ENCODE measurements at regions not wholly inside any gene's neighbourhood (a gene's known extent, or its start where the extent isn't known, plus 50 kb on each side); places are given as distances from the start of the nearest gene placed in this dataset.

GRCh38 chrX:39507034-39507433, 590.7 kb downstream of the BCOR start:
- ChIA-PET CTCF (interaction anchor here (0.6 kb wide), 1 partner anchor 787 kb away, joined by 4 read pairs; no protein-coding TSS in a partner anchor), POLR2A (no interaction called here)
- Histone ChIP-seq H3K4me3 (ENCODE audit: low read depth, low read length) (no peak overlapping the region), H3K27ac (ENCODE audit: extremely low read depth, low read depth, low read length) (no peak overlapping the region), H3K36me3 (ENCODE audit: control insufficient read depth in 2 of 2, insufficient read depth in 1 of 2, low read length in 2 of 2) (no peaks in the 10 kb centered on the region), H3K9me3 (ENCODE audit: control insufficient read depth, insufficient read depth, low read depth, low read length) (no peaks in the 10 kb centered on the region; the same call in 1 of the 2 replicates), H3K4me1 (ENCODE audit: control insufficient read depth, insufficient read depth, low read length) (no peaks in the 10 kb centered on the region)
- TF ChIP-seq ZNF274 (IDR thresholded peaks at IDR 0.05; ENCODE audit: low read length) (no peak), ZNF274 (tag by site-specific recombination; IDR thresholded peaks at IDR 0.05; ENCODE audit: borderline replicate concordance) (no peak), ZNF791 (tag by site-specific recombination; IDR thresholded peaks at IDR 0.05) (no peak), ZNF324 (tag by site-specific recombination; IDR thresholded peaks at IDR 0.05) (no peak), ZNF341 (tag by site-specific recombination; IDR thresholded peaks at IDR 0.05; ENCODE audit: low read depth) (no peak), ZNF623 (tag by site-specific recombination; IDR thresholded peaks at IDR 0.05) (no peak), EGR2 (tag by site-specific recombination; IDR thresholded peaks at IDR 0.05; ENCODE audit: low read depth) (no peak), ZNF16 (tag by site-specific recombination; IDR thresholded peaks at IDR 0.05; ENCODE audit: low read depth) (no peak), GLIS1 (tag by site-specific recombination; IDR thresholded peaks at IDR 0.05) (no peak), ZNF777 (tag by site-specific recombination; IDR thresholded peaks at IDR 0.05; ENCODE audit: borderline replicate concordance) (no peak), ZNF610 (tag by site-specific recombination; IDR thresholded peaks at IDR 0.05; ENCODE audit: borderline replicate concordance) (no peak), ZNF843 (tag by site-specific recombination; IDR thresholded peaks at IDR 0.05) (no peak), ZNF239 (tag by site-specific recombination; IDR thresholded peaks at IDR 0.05) (no peak), ZNF211 (tag by site-specific recombination; IDR thresholded peaks at IDR 0.05; ENCODE audit: low read depth) (no peak), ZNF169 (tag by site-specific recombination; IDR thresholded peaks at IDR 0.05) (no peak), ZNF10 (tag by site-specific recombination; IDR thresholded peaks at IDR 0.05) (no peak), ZNF514 (tag by site-specific recombination; IDR thresholded peaks at IDR 0.05) (no peak)
- TF ChIP-seq, protein P1, sequence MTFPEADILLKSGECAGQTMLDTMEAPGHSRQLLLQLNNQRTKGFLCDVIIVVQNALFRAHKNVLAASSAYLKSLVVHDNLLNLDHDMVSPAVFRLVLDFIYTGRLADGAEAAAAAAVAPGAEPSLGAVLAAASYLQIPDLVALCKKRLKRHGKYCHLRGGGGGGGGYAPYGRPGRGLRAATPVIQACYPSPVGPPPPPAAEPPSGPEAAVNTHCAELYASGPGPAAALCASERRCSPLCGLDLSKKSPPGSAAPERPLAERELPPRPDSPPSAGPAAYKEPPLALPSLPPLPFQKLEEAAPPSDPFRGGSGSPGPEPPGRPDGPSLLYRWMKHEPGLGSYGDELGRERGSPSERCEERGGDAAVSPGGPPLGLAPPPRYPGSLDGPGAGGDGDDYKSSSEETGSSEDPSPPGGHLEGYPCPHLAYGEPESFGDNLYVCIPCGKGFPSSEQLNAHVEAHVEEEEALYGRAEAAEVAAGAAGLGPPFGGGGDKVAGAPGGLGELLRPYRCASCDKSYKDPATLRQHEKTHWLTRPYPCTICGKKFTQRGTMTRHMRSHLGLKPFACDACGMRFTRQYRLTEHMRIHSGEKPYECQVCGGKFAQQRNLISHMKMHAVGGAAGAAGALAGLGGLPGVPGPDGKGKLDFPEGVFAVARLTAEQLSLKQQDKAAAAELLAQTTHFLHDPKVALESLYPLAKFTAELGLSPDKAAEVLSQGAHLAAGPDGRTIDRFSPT (tag by site-specific recombination; IDR thresholded peaks at IDR 0.05): no peak

GRCh38 chrX:39507617-39508299, 590.0 kb downstream of the BCOR start:
- Histone ChIP-seq H3K27ac (ENCODE audit: extremely low read depth, low read depth, low read length) (no peak overlapping the region), H3K4me1 (ENCODE audit: control insufficient read depth, insufficient read depth, low read length) (no peaks in the 10 kb centered on the region), H3K9me3 (ENCODE audit: control insufficient read depth, insufficient read depth, low read depth, low read length) (no peaks in the 10 kb centered on the region; the same call in 1 of the 2 replicates), H3K4me3 (ENCODE audit: low read depth, low read length) (no peak overlapping the region), H3K36me3 (ENCODE audit: control insufficient read depth in 2 of 2, insufficient read depth in 1 of 2, low read length in 2 of 2) (no peaks in the 10 kb centered on the region)
- CTCF ChIA-PET: interaction anchor here (0.9 kb wide), 1 partner anchor 123 kb away, joined by 3 read pairs; no protein-coding TSS in a partner anchor
- POLR2A ChIA-PET: no interaction called here
- no peak for TF ChIP-seq REST (tag by site-specific recombination; IDR thresholded peaks at IDR 0.05)
- no peak for TF ChIP-seq ZNF692 (tag by site-specific recombination; IDR thresholded peaks at IDR 0.05)
- no peak for TF ChIP-seq ZNF623 (tag by site-specific recombination; IDR thresholded peaks at IDR 0.05)
- TF ChIP-seq ZNF624 (tag by site-specific recombination; IDR thresholded peaks at IDR 0.05): no peak
- TF ChIP-seq IKZF3 (tag by site-specific recombination; IDR thresholded peaks at IDR 0.05): no peak
- no peak for TF ChIP-seq ZNF18 (tag by site-specific recombination; IDR thresholded peaks at IDR 0.05)
- no peak for TF ChIP-seq ZNF558 (tag by site-specific recombination; IDR thresholded peaks at IDR 0.05)
- TF ChIP-seq ZSCAN30 (tag by site-specific recombination; IDR thresholded peaks at IDR 0.05): no peak
- TF ChIP-seq ZFP41 (tag by site-specific recombination; IDR thresholded peaks at IDR 0.05; ENCODE audit: borderline replicate concordance): no peak
- no peak for TF ChIP-seq ZNF324 (tag by site-specific recombination; IDR thresholded peaks at IDR 0.05)
- no peak for TF ChIP-seq HOXC10 (CRISPR knock-in tag; IDR thresholded peaks at IDR 0.05)

All from HEK293 (cell line).